Small intestine (tissue), 7 donors: ENCODE measurements at regions not wholly inside any gene's neighbourhood (a gene's known extent, or its start where the extent isn't known, plus 50 kb on each side); places are given as distances from the start of the nearest gene placed in this dataset.

ENCODE experiments used
- DNase-seq, 2 donors: peaks; one replicate each; pipeline versions ENCODE4 v3.0.0 to v3.0.0-alpha.2; 2013
- FAIRE-seq: peaks from 2 replicates; lab custom pipeline; 2012; peaks lifted over from hg19 to GRCh38; lab: Jason Lieb, UNC
- H3K27ac ChIP-seq, 3 donors: one replicate each; pipeline ENCODE4 v1.5.1; 2013; ENCODE audit warnings: low read length in 2 of 3, mild to moderate bottlenecking in 2 of 3, control low read depth in 1 of 3, inconsistent platforms in 1 of 3, low read depth in 1 of 3, moderate library complexity in 1 of 3
- H3K27me3 ChIP-seq, 3 donors: one replicate each; pipeline ENCODE4 v1.6.1; 2013; ENCODE audit warnings: low read length in 3 of 3, inconsistent platforms in 1 of 3; ENCODE audit not compliant: control insufficient read depth in 3 of 3, insufficient read depth in 3 of 3
- H3K36me3 ChIP-seq, 3 donors: one replicate each; pipeline ENCODE4 v1.6.1; 2013; ENCODE audit warnings: low read length in 3 of 3, inconsistent platforms in 1 of 3, low read depth in 1 of 3, mild to moderate bottlenecking in 1 of 3, moderate library complexity in 1 of 3; ENCODE audit not compliant: control insufficient read depth in 3 of 3, insufficient read depth in 2 of 3
- H3K4me1 ChIP-seq, 3 donors: one replicate each; pipeline ENCODE4 v1.6.1; 2013; ENCODE audit warnings: low read length in 2 of 3, inconsistent platforms in 1 of 3, low read depth in 1 of 3, mild to moderate bottlenecking in 1 of 3, moderate library complexity in 1 of 3; ENCODE audit not compliant: control insufficient read depth in 3 of 3, insufficient read depth in 2 of 3
- H3K4me3 ChIP-seq, 3 donors: one replicate each; pipeline ENCODE4 v1.5.1; 2013; ENCODE audit warnings: low read length in 3 of 3, control low read depth in 1 of 3, inconsistent platforms in 1 of 3, low read depth in 1 of 3, mild to moderate bottlenecking in 1 of 3, moderate library complexity in 1 of 3
- H3K9me3 ChIP-seq, 2 donors: one replicate each; pipeline ENCODE4 v1.6.1; 2013; ENCODE audit warnings: low read depth in 1 of 2, low read length in 1 of 2; ENCODE audit not compliant: control insufficient read depth in 2 of 2, insufficient read depth in 1 of 2
- WGBS, 3 donors: extraction: QIAGEN DNeasy Blood & Tissue Kit; methylation state at CpG; one replicate each; pipeline ENCODE4 v1.1.7; 2013; 5-methylcytosine and 5-hydroxymethylcytosine counted together
- donor health status: healthy with polysubstance abuse.
- donor health status: control.
- donor health status: control.
- donor health status: Bipolar disorder and iron deficiency.
- donor health status: healthy.

- H3K4me3 ChIP-seq, result no peak overlapping the region
- H3K9me3 ChIP-seq, result no peaks in the 10 kb centered on the region
- FAIRE-seq (no peak), DNase-seq (no peak)
- WGBS, 3 donors, result 58 to 78% (median 59%) methylated on average over 3 of the region's 3 CpGs
- no peak overlapping the region for H3K27ac ChIP-seq
- H3K4me1 ChIP-seq, result peaks cover 0 to 4% (median 0%) of the 10 kb centered on the region in 3 donors
- H3K27me3 ChIP-seq, result no peaks in the 10 kb centered on the region
- no peaks in the 10 kb centered on the region for H3K36me3 ChIP-seq
Measured at GRCh38 chr12:24073170-24073810, 123.8 kb upstream of the SOX5 start.

GRCh38 chr12:24072302-24072701 lies 122.8 kb upstream of the SOX5 start:
- H3K27ac ChIP-seq, result no peak overlapping the region
- H3K9me3 ChIP-seq, result no peaks in the 10 kb centered on the region
- no peak overlapping the region for H3K4me3 ChIP-seq
- WGBS, 3 donors, result 83 to 91% (median 85%) methylated on average over 1 of the region's 1 CpG
- H3K36me3 ChIP-seq, result no peaks in the 10 kb centered on the region
- no peak for FAIRE-seq
- peaks cover 0 to 4% (median 0%) of the 10 kb centered on the region in 3 donors for H3K4me1 ChIP-seq
- no peak for DNase-seq
- no peaks in the 10 kb centered on the region for H3K27me3 ChIP-seq

- H3K4me1 ChIP-seq, result peaks cover 0 to 4% (median 0%) of the 10 kb centered on the region in 3 donors
- H3K27me3 ChIP-seq, result no peaks in the 10 kb centered on the region
- no peaks in the 10 kb centered on the region for H3K36me3 ChIP-seq
- FAIRE-seq (no peak), DNase-seq (no peak)
- no peak overlapping the region for H3K27ac ChIP-seq
- 64 to 79% (median 77%) methylated on average over 1 of the region's 1 CpG for WGBS, 3 donors
- H3K4me3 ChIP-seq, result no peak overlapping the region
- no peaks in the 10 kb centered on the region for H3K9me3 ChIP-seq
Measured at GRCh38 chr12:24071842-24072241, 122.4 kb upstream of the SOX5 start.

GRCh38 chr12:24069532-24070395 lies 120.3 kb upstream of the SOX5 start:
- no peak overlapping the region for H3K4me3 ChIP-seq
- DNase-seq (peak in 1 of 2 donors; percentile 43), FAIRE-seq (no peak)
- no peaks in the 10 kb centered on the region for H3K27me3 ChIP-seq
- H3K9me3 ChIP-seq, result no peaks in the 10 kb centered on the region
- H3K36me3 ChIP-seq, result no peaks in the 10 kb centered on the region
- H3K4me1 ChIP-seq, result peaks cover 0 to 4% (median 0%) of the 10 kb centered on the region in 3 donors
- no peak overlapping the region for H3K27ac ChIP-seq
- 32 to 54% (median 48%) methylated on average over 7 of the region's 7 CpGs for WGBS, 3 donors

GRCh38 chr12:24066865-24067264 lies 117.4 kb upstream of the SOX5 start:
- DNase-seq, result no peak
- H3K27ac ChIP-seq, result no peak overlapping the region
- no peaks in the 10 kb centered on the region for H3K36me3 ChIP-seq
- no peaks in the 10 kb centered on the region for H3K9me3 ChIP-seq
- H3K27me3 ChIP-seq, result no peaks in the 10 kb centered on the region
- no peak for FAIRE-seq
- peaks cover 0 to 4% (median 0%) of the 10 kb centered on the region in 3 donors for H3K4me1 ChIP-seq
- no peak overlapping the region for H3K4me3 ChIP-seq
- WGBS, 3 donors, result 70 to 71% (median 71%) methylated on average over 2 of the region's 2 CpGs

GRCh38 chr12:24066097-24066496 lies 116.6 kb upstream of the SOX5 start:
- no peak for DNase-seq
- Histone ChIP-seq H3K36me3 (no peaks in the 10 kb centered on the region), H3K4me3 (no peak overlapping the region), H3K4me1 (peaks cover 0 to 4% (median 0%) of the 10 kb centered on the region in 3 donors), H3K27me3 (no peaks in the 10 kb centered on the region), H3K27ac (no peak overlapping the region), H3K9me3 (no peaks in the 10 kb centered on the region)
- FAIRE-seq, result peak; percentile 10

- no peak overlapping the region for H3K27ac ChIP-seq
- no peak for DNase-seq
- 64 to 81% (median 68%) methylated on average over 1 of the region's 1 CpG for WGBS, 3 donors
- no peaks in the 10 kb centered on the region for H3K36me3 ChIP-seq
- H3K4me1 ChIP-seq, result no peaks in the 10 kb centered on the region
- H3K27me3 ChIP-seq, result no peaks in the 10 kb centered on the region
- H3K9me3 ChIP-seq, result no peaks in the 10 kb centered on the region
- FAIRE-seq, result no peak
- no peak overlapping the region for H3K4me3 ChIP-seq
Measured at GRCh38 chr12:24062642-24063245, 113.3 kb upstream of the SOX5 start.

GRCh38 chr12:24060089-24060488 lies 110.6 kb upstream of the SOX5 start:
- no peak for DNase-seq
- WGBS, 3 donors, result 81 to 97% (median 97%) methylated on average over 1 of the region's 1 CpG
- no peak overlapping the region for H3K4me3 ChIP-seq
- no peaks in the 10 kb centered on the region for H3K9me3 ChIP-seq
- H3K27me3 ChIP-seq, result no peaks in the 10 kb centered on the region
- FAIRE-seq, result no peak
- no peaks in the 10 kb centered on the region for H3K4me1 ChIP-seq
- no peak overlapping the region for H3K27ac ChIP-seq
- H3K36me3 ChIP-seq, result no peaks in the 10 kb centered on the region
